Neural crest cell (in vitro differentiated cells): ENCODE measurements at regions not wholly inside any gene's neighbourhood (a gene's known extent, or its start where the extent isn't known, plus 50 kb on each side); places are given as distances from the start of the nearest gene placed in this dataset.

Source experiments
- DNase-seq: peaks from one replicate; pipeline ENCODE4 v3.0.0; 2021; ENCODE audit warnings: low read depth, mixed read lengths, low spot score
- H3K27ac Mint-ChIP-seq: one replicate; pipeline ENCODE4 v1.8.0; 2021; ENCODE audit warnings: mild to moderate bottlenecking, mixed read lengths; ENCODE audit not compliant: unreplicated experiment
- H3K27me3 Mint-ChIP-seq: 2 replicates; pipeline ENCODE4 v1.8.0; 2021; ENCODE audit warnings: low read depth, mild to moderate bottlenecking, mixed read lengths
- H3K36me3 Mint-ChIP-seq: 2 replicates; pipeline ENCODE4 v1.8.0; 2021; ENCODE audit warnings: low read depth, mild to moderate bottlenecking, mixed read lengths
- H3K4me1 Mint-ChIP-seq: 2 replicates; pipeline ENCODE4 v1.8.0; 2021; ENCODE audit warnings: mixed read lengths
- H3K4me3 Mint-ChIP-seq: one replicate; pipeline ENCODE4 v1.8.0; 2021; ENCODE audit warnings: mild to moderate bottlenecking, mixed read lengths
- H3K9me3 Mint-ChIP-seq: 2 replicates; pipeline ENCODE4 v1.8.0; 2021; ENCODE audit warnings: mixed read lengths
- TF ChIP-seq, protein P1 (sequence below): fragments of 200-600 bp; sonication (generic); conservative IDR thresholded peaks from 2 replicates; pipeline ENCODE4 v1.5.0; 2021; ENCODE audit warnings: antibody characterized with exemption, mild to moderate bottlenecking

DNA sequence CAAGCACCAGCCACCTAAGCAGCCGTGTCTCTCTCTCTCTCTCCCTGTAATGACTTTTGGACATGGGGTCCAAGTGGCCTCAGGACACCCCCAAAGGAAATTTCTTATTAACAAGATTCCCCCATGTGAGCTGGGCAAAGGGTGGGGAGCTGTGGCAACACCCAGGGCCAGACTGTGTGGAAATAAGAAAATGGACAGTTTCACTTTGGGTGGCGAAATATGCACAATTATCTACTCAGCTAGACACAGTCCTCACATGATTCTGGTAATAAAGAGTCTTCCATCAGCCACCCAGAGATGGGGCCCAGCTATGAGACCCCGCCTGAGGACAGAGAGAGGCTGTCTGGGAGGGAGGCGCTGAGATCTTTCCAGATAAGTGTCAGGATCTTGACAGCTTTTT, 96.8 kb upstream of the TPM1 start:
- Mint-ChIP-seq H3K9me3 (no peaks in the 10 kb centered on the region), H3K27me3 (peaks cover 14% of the 10 kb centered on the region), H3K4me1 (peaks cover 6% of the 10 kb centered on the region), H3K36me3 (no peaks in the 10 kb centered on the region), H3K27ac (peak overlapping the region; percentile 58), H3K4me3 (no peak overlapping the region)
- TF ChIP-seq, protein P1, sequence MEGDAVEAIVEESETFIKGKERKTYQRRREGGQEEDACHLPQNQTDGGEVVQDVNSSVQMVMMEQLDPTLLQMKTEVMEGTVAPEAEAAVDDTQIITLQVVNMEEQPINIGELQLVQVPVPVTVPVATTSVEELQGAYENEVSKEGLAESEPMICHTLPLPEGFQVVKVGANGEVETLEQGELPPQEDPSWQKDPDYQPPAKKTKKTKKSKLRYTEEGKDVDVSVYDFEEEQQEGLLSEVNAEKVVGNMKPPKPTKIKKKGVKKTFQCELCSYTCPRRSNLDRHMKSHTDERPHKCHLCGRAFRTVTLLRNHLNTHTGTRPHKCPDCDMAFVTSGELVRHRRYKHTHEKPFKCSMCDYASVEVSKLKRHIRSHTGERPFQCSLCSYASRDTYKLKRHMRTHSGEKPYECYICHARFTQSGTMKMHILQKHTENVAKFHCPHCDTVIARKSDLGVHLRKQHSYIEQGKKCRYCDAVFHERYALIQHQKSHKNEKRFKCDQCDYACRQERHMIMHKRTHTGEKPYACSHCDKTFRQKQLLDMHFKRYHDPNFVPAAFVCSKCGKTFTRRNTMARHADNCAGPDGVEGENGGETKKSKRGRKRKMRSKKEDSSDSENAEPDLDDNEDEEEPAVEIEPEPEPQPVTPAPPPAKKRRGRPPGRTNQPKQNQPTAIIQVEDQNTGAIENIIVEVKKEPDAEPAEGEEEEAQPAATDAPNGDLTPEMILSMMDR = no peak
- no peak for DNase-seq

DNA sequence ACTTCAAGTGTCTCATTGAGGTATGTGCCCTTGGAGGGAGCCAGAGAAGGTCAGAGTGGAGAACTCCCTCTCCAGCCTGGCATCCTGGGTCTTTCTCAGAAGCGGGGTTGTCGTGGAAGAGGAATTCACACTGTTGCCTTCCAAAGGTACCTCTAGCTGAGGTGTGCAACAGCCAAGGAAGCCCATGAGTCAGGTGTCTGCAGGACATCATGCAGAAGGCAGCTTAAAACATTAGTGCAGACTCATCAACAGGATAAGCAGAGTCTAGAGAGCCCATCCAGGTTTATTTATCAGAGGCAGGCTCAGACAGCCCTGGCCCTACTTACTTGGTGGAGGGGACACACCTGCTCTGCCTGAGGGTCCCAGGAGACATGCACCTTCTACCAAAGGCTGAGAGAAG, 95.6 kb upstream of the TPM1 start:
- H3K27me3 Mint-ChIP-seq = peaks cover 14% of the 10 kb centered on the region
- H3K36me3 Mint-ChIP-seq = no peaks in the 10 kb centered on the region
- no peak overlapping the region for H3K4me3 Mint-ChIP-seq
- no peak overlapping the region for H3K27ac Mint-ChIP-seq
- TF ChIP-seq, protein P1 = no peak
- no peaks in the 10 kb centered on the region for H3K4me1 Mint-ChIP-seq
- DNase-seq = no peak
- no peaks in the 10 kb centered on the region for H3K9me3 Mint-ChIP-seq

DNA sequence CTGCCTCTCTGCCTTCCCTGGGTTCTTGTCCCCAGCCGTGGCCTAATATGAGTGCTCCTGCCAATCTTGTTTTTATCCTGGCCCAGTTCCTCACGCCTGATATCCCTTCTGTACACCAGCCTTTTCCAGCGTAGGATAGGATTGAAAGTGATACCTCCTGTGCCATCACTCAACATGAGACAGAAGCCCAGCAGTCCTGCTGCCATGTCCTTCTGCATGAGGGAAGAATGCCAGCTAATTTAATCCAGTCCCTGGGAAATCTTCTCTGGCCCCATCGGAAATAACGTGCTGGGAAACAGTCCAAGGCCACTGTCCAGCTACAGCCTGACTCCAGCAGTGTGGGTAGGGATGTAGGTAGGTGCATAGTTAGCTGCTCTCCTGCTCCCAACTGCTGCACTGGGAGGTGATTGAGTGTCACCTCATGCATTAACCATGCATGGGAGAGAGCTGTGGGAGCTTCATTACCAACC, 92.0 kb upstream of the TPM1 start:
- peaks cover 14% of the 10 kb centered on the region for H3K27me3 Mint-ChIP-seq
- no peaks in the 10 kb centered on the region for H3K4me1 Mint-ChIP-seq
- H3K4me3 Mint-ChIP-seq = no peak overlapping the region
- peaks cover 3% of the 10 kb centered on the region for H3K36me3 Mint-ChIP-seq
- TF ChIP-seq, protein P1 = no peak
- DNase-seq = no peak
- H3K9me3 Mint-ChIP-seq = peaks cover 10% of the 10 kb centered on the region
- H3K27ac Mint-ChIP-seq = no peak overlapping the region

DNA sequence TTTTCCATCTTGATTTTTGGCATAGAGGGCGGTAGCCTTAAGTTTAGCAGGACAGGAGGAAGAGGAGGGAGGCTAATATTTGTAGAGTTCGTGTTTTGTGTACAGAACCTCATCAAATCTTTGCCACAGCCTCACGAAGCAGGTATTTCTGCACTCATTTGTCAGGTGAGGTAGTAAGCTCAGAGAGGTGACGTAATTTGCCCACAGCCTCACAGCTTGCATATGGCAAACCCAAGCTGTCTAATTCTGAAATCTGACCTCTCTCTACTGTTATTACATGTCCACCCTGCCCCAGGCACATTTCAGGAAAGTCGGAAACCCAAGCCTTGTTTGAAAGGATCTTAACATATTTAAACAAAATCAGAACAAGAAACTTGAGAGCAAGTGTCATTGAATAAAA, 91.1 kb upstream of the TPM1 start:
- H3K9me3 Mint-ChIP-seq = peaks cover 10% of the 10 kb centered on the region
- peaks cover 14% of the 10 kb centered on the region for H3K27me3 Mint-ChIP-seq
- H3K27ac Mint-ChIP-seq = no peak overlapping the region
- peaks cover 3% of the 10 kb centered on the region for H3K36me3 Mint-ChIP-seq
- TF ChIP-seq, protein P1 = no peak
- H3K4me1 Mint-ChIP-seq = no peaks in the 10 kb centered on the region
- no peak for DNase-seq
- no peak overlapping the region for H3K4me3 Mint-ChIP-seq

DNA sequence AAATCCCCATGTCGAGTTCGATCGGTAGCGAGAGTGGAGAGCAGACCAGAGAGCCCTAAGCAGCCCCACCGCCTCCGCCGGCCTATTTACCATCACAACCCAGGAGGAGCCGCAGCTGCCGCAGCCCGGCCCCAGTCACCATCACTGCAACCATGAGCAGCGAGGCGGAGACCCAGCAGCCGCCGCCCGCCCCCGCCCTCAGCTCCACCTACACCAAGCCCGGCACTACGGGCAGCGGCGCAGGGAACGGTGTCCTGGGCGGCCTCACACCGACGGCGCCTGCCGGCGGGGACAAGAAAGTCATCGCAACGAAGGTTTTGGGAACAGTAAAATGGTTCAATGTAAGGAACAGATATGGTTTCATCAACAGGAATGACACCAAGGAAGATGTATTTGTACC, 89.5 kb upstream of the TPM1 start:
- peaks cover 8% of the 10 kb centered on the region for H3K27me3 Mint-ChIP-seq
- TF ChIP-seq, protein P1 = no peak
- H3K4me3 Mint-ChIP-seq = no peak overlapping the region
- peaks cover 3% of the 10 kb centered on the region for H3K36me3 Mint-ChIP-seq
- peaks cover 10% of the 10 kb centered on the region for H3K9me3 Mint-ChIP-seq
- no peak overlapping the region for H3K27ac Mint-ChIP-seq
- DNase-seq = no peak
- no peaks in the 10 kb centered on the region for H3K4me1 Mint-ChIP-seq
